GM21390 (cell line): ENCODE measurements at regions not wholly inside any gene's neighbourhood (a gene's known extent, or its start where the extent isn't known, plus 50 kb on each side); places are given as distances from the start of the nearest gene placed in this dataset.
"Not testable (repeated sequence)": the region's sequence is repeated elsewhere in the genome, so short reads cannot be mapped to it uniquely, and the experiment has no call there.

Experiments used
- ATAC-seq: cut with Tn5 transposase; IDR thresholded peaks from one replicate; pipeline ENCODE4 v1.9.1; 2021; ENCODE audit not compliant: unreplicated experiment

DNA sequence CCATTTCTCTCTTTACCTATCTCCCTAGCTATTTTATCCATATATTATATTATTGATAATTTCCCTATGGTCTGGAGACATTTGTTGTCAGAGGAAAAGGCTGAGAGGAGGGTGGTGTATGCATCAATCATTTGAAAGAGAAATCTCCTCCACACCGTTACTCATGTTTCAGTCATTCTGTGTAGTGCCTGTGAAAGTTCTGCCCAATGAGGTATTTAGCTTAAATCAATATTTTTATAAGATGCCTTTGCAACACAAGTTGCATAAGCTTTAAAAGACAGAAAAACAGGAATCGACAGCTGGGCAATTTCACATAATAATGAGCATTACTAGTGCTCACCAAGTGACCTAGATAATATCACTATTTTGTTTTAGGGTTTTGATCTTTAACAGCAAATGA, 363.7 kb upstream of the FSIP2 start:
- no peak for ATAC-seq

DNA sequence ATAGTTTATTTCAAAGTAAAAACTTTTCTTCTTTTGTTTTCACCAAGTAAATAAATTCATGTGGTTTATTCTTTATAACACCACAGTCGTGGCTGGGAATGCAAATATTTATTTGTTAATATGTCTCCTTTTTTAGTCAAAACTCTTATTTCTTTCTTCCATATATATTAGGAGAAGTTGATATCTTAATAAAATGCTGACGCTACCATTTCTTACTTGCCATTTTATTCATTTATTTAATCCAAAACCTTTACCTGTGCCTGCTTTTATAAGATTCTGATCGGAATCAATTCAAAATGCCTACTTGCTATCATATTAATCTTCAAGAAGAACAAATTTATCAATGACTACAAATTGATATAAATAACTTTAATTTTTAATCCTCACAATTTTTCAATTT, 362.9 kb upstream of the FSIP2 start:
- ATAC-seq = no peak

DNA sequence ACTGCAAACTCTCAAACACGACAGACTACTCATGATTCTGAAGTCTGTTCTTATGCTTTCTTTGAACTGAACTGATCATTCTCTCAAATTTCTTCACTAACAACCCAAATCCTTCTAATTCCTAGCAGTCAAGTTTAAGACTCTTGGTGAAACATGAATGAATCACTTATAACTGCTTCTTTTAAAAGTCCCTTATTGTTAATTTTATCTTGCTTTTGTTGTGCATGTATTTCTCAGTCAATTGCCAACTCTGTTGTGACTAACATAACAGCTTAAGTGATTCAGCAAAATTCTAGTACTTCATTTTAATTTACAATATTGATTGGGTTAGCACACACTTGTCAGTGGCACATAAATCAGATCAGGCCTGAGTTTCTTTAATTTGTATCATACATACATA, 357.0 kb upstream of the FSIP2 start:
- ATAC-seq = no peak

DNA sequence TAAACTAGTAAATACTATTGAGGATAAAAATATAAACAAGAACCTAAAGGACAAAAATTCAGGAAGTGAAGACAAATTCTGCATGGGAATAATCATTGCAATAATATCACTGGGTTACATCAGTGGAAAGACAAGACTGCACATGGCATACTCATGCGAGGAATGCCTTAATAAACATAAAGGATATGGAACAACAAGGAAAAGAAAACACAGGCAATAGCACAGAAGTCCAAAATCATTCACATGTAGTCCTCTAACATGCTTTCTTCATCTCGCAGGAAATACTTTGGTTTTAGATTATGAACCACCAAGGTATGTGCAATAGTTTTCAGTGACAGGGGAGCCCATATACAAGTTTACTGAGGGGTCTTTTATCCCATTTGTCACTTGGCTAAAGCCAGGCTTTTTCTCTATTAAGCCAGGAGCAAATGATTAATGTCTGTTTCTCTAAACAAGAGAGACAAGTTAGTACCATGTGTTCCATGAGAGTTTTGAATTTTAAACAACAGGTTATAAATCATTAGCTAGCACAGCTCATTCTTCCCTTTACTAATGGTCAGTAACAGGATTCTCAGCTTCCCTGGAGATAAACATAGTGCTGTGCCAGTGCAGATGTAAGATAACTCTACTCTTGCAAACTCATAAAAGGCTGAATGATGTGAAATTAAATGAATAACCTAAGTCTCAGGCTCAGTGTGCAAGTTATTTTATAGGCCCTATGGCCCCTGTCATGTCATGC, 353.6 kb upstream of the FSIP2 start:
- no peak for ATAC-seq

DNA sequence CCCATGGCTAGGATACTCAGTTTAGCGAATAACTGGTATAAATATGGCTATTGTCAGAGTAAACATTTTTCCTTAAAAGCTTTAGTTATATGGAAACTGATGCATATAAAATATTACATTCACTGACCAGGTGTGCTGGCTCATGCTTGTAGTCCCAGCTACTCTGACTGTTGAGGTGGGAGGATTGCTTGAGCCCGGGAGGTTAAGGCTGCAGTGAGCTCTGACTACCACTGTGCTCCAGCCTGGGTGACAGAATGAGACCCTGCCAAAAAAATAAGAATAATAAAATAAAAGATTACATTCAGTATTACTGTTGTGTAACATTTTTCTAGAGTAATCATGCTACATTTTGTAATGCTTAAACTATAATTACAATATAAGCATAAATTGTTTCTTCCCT, 350.4 kb upstream of the FSIP2 start:
- ATAC-seq = no peak

DNA sequence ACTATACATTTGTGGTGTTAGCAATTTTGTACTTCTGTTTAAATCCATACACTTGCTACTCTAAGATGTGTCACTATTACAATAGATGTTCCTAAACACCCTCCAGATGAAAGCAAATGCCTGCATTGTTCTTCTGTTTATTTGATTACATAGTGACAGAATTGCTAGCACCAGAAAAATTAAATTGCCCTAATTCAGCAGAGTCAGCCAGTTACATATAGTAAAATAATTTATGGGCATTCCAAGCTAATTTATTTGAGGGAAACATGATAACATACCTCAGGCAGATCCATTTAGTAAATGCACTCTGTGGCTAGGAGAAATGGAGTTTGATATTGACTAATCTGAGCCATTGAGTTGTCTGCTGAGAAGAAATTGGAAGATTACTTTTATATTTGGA, 347.1 kb upstream of the FSIP2 start:
- ATAC-seq = no peak

DNA sequence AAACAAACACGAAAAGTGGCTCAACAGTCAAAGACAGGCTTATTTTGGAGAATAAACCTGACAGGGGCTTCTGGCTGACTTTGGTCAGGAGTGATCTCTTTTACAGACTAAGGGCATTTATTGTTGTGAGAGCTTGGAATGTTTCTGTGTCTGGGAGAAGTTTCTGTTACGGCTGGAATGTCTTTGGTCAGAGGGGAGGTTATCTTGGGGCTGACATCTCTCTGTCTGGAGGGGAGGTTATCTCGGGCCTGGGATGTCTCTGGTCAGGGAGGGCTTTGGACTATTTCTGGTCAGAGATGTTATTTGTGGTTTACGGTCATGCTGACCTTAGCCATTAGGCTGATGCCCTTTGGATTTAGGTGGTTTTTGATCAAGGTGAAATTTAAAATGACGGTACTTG, 345.5 kb upstream of the FSIP2 start:
- no peak for ATAC-seq

DNA sequence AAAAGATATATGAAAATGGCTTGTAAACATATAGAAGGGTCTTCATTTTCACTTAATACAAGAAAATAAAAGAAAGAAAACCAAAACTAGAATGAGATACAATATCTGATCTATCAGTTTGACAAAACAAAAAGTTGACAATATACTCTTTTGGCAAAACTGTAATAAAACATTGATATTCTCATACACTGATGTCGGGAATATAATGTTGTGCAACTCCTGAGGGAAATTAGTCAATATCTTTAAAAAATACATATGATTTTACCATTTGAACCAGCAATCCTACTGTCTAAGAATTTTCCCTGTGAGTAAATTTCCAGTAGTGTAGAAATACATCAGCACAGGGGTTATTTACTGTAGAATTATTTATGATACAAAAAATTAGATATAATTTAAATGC, 336.1 kb upstream of the FSIP2 start:
- ATAC-seq = no peak

DNA sequence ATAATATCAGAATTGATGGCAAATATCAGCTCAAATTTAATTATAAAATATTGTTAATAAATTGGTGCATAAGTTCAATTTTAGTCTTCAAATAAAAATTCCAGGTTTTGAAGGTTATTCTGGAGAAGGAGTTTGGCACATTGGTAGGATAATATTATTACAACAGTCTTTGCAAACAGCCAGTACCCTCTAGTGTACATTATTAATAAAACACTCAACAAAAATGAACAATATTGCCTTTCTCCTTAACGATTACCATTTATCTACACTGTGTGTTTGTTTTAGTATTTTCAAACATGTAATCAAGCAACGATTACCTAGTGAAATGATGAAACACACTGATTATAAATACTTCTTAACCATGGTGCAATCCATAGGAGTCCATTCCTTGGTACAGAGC, 334.0 kb upstream of the FSIP2 start:
- ATAC-seq = no peak

DNA sequence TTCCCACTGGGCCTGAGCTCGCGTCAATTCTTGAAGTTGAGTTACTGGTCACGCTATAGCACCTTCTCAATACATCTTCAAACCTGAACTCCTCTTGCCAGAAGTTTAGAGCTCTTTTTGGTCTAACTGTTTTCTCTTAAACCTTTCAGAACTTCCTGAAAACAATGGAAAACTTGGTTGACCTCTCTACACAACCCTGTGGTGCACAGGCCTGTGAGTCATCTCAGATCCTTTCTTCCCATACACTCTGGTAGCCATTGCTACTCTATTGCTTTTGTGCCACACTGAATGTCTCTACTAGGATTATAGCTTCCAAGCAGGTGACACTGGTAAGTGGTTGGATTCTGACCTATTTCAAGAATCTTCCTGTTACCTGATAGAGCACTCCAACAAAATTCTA, 321.5 kb upstream of the FSIP2 start:
- no peak for ATAC-seq

DNA sequence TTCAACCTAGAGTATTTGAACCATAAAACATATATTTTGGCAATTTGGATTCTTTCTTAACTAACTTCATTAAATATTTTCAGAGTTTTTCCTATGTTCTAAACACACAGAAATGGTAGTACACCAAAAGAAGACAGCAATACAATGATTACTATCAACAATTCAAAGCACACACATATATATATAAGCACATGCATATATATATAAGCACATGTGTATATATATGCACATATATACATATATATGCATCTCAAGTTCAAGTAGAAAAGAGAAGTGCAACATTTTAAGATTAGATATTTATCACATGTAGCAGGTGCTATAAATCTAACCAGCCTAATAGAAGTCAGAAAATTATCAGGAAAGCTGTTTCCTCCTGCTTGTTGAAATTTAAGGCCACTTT, 320.9 kb upstream of the FSIP2 start:
- no peak for ATAC-seq

DNA sequence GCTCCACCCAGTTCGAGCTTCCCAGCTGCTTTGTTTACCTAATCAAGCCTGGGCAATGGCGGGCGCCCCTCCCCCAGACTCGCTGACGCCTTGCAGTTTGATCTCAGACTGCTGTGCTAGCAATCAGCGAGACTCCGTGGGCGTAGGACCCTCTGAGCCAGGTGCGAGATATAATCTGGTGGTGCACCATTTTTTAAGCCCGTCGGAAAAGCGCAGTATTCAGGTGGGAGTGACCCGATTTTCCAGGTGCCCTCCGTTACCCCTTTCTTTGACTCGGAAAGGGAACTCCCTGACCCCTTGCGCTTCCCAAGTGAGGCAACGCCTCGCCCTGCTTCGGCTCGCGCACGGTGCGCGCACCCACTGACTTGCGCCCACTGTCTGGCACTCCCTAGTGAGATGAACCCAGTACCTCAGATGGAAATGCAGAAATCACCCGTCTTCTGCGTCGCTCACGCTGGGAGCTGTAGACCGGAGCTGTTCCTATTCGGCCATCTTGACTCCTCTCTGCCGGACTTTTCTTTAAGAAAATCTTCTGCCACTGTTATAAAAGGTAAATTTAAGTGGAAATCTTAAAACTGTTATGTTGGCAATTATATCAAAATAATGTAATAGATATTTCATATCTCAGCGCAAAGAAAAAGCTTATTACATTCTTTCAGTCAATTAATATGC, 313.5 kb upstream of the FSIP2 start:
- ATAC-seq = not testable (repeated sequence)

DNA sequence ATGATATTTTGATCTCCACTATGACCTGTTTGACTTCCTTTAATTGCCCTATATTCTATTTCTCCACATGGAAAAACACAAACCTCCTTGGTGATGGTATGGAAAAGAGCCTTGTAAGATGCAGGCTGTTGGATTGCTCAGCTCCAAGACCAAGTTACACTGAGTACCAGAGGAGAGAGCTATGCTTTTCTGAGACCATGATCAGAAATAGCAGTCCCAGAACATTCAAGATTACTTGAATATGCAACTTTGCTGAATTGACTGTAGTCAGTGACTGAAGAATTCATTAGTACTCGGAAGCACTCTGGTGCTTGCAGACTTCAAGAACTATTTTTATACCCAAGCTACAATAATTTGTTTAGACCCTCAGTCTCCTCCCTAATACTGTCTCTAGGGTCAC, 310.6 kb upstream of the FSIP2 start:
- ATAC-seq = no peak

DNA sequence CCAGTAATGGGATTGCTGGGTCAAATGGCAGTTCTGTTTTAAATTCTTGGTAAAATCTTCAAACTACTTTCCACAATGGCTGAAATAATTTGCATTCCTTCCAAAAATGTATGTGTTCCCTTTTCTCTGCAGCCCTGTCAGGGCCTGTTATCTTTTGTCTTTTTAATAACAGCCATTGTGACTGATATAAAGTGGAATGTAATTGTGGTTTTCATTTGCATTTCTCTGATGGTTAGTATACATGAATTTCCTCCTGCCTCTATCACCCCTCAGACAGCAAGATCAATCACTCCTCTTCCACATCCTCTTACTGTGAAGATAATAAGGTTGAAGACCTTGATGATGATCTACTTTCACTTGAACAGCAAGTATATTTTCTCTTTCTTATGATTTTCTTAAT, 304.8 kb upstream of the FSIP2 start:
- no peak for ATAC-seq

DNA sequence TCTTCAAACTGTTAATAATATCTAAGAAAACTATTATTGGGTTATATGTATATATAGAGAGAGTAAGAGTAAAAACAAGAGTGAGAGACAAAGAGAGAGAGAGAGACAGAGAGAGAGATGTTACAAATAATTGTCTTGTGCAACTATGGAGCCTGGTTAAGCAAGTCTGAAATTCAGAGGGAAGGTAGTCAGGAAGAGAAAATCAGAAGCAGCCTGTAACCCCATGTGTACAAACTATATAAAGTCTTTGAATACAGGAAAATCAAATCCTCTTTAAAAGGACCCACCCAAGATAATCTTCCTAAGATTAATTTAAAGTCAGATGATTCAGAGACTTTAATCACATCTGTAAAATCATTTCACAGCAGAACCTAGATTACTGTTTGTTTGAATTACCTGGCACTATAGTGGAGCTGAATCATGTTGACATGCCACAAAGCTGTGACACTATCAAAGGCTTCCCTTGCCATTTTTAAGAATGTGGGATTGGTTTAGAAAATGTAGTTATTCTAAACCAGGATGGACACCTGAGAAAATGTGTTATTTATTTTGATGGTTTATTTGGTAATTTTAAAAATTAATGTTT, 301.7 kb upstream of the FSIP2 start:
- ATAC-seq = no peak

DNA sequence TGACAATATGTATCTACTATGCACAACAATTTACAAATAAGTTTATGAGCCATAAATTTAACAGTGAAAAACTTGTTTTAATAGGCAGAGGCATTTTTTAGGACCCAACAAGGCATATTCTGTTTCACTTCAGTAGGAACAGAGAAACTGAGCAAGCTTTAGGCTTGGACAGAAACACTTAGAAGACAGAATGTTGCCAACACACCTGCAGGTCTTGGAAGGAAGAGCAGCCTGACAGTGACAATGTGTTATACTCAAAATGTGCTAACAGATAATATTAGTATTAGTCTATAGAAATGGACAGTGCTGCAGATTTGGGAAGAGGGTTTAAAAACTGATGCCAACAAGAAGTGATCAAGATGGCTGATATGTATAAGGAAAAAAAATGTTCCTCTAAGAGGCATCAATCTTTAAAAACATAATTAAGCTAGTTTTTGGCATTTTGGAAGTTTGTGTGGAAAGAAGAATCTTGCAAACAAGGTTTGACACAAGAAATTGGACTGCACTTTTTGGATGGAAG, 297.1 kb upstream of the FSIP2 start:
- no peak for ATAC-seq

DNA sequence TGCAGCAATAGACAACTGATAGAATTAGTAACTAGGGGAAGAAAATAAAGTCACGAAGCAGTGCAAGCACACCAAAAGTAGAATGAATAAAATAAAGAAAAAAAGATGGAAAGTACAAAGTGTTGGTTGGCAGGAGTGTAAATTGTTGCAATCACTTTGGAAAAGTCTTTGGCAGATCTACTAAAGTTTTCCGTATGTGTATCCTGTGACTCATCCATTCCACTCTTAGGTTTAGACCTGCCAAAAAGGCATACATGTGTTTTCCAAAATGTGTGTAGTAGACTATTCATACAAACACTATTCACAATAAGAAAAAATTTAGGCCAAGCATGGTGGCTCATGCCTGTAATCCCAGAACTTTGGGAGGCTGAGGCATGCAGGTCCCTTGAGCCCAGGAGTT, 282.1 kb upstream of the FSIP2 start:
- no peak for ATAC-seq

DNA sequence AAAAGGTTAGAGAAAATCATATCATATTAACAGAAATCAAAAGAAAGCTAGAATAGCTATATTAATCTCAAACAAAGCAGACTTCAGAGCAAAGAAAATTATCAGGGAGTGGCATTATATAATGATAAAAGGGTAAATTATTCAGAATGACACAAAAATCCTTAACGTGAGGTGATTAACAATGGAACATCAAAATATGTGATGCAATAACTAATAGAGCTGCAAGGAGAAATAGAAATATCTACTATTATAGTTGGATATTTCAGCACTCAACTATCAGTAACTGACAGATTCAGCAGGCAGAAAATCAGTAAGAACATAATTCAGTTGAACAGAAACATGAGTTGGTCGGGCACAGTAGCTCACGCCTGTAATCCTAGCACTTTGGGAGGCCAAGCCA, 275.1 kb upstream of the FSIP2 start:
- no peak for ATAC-seq

DNA sequence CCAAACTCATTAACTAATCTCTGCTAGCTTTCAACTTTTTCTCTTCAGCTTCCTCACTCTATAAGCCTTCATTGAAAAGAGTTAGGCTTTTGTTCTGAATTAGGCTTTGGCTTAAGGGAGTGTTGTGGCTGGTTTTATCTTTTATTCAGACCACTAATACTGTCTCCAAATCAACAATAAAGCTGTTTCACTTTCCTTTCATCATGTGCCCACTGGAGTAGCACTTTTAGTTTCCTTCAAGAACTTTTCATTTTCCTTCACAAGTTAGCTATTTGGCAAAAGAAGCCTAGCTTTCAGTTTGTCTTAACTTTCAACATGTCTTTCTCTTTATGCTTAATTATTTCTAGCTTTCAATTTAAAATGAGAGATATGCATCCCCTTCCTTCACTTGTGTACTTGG, 271.7 kb upstream of the FSIP2 start:
- no peak for ATAC-seq

DNA sequence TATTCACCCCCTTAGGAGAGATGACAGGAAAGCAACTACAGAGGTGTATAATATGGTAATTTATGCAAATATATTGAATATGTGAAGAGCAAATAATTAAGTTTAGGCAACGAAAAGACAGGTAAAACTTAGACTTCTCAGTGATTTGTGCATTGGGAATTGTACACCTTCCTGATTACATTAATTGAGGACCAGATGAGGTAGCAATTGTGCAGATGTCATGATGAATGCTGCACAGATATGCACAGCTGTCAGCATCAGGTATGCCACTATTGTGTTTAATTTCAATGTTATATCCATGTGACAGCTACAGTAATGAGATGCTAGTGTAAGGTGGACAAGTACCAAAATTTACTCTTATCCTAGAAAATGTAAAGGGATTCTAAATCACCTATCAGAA, 267.2 kb upstream of the FSIP2 start:
- no peak for ATAC-seq

DNA sequence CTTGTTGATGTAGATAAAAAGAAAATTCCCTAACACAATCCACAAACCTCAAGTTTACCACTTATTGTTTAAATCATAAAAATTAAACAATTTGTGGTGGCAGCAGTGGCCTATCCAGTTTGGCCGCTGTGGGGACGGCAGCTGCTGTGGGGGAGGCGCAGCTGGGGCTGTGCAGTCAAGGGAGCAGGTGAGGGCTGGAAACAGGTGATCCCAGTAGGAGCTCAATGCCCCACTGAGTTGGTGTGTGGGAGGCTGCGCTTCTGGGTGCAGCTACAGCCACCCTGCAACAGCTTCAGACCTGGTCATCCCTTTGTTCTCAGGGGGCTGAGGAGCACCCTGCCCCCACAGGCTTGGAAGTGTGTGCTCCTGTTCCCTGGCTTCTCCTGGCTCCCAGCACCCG, 266.0 kb upstream of the FSIP2 start:
- ATAC-seq = no peak

DNA sequence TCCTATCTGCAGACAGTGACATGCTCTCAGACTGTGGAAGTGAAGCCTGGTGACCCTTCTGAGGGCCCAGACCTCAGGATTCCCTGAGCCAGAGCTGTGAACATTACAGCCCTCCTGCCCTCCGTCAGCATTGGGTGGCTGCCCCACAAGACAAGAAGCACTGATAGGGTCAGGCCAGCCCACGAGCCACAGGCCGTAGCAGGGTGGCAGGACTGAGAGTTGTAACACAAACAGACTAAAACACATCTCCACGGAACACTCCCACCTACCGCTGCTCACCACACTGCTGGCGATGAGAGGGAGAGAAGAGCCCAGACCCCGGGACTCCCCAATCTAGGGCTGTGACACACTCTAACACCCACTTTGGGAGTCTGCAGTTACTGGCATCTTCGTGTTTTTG, 264.8 kb upstream of the FSIP2 start:
- no peak for ATAC-seq
